IPS-20b (cell line): ENCODE measurements at regions not wholly inside any gene's neighbourhood (a gene's known extent, or its start where the extent isn't known, plus 50 kb on each side); places are given as distances from the start of the nearest gene placed in this dataset.

Experiments
- H3K27ac ChIP-seq: one replicate; pipeline ENCODE4 v1.5.1; 2013; ENCODE audit warnings: low read length
- H3K27me3 ChIP-seq: 2 replicates; pipeline ENCODE4 v1.6.1; 2013; ENCODE audit warnings: mild to moderate bottlenecking, low read length, inconsistent platforms; ENCODE audit not compliant: insufficient read depth
- H3K36me3 ChIP-seq: 2 replicates; pipeline ENCODE4 v1.6.1; 2013; ENCODE audit warnings: low read depth, mild to moderate bottlenecking, inconsistent platforms, low read length, moderate library complexity; ENCODE audit not compliant: insufficient read depth
- H3K4me1 ChIP-seq: 2 replicates; pipeline ENCODE4 v1.6.1; 2013; ENCODE audit warnings: mild to moderate bottlenecking, control low read depth, inconsistent platforms, low read length, moderate library complexity; ENCODE audit not compliant: insufficient read depth
- H3K4me3 ChIP-seq: 2 replicates; pipeline ENCODE4 v1.5.1; 2013; ENCODE audit warnings: mild to moderate bottlenecking, low read length, inconsistent platforms
- H3K9ac ChIP-seq: 2 replicates; pipeline ENCODE4 v1.6.1; 2013; ENCODE audit warnings: low read depth, mild to moderate bottlenecking, inconsistent platforms, low read length, moderate library complexity
- H3K9me3 ChIP-seq: 2 replicates; pipeline ENCODE4 v1.6.1; 2013; ENCODE audit warnings: mild to moderate bottlenecking, low read depth, low read length, inconsistent platforms; ENCODE audit not compliant: insufficient read depth

- Histone ChIP-seq H3K4me1 (no peaks in the 10 kb centered on the region), H3K4me3 (no peak overlapping the region), H3K27me3 (no peaks in the 10 kb centered on the region), H3K9me3 (no peaks in the 10 kb centered on the region), H3K9ac (no peak overlapping the region), H3K27ac (no peak overlapping the region), H3K36me3 (no peaks in the 10 kb centered on the region)
These were observed 163.3 kb upstream of the DIO3 start for GRCh38 chr14:101398011-101398410.

- no peaks in the 10 kb centered on the region for H3K36me3 ChIP-seq
- no peaks in the 10 kb centered on the region for H3K27me3 ChIP-seq
- no peak overlapping the region for H3K27ac ChIP-seq
- H3K4me1 ChIP-seq, result no peaks in the 10 kb centered on the region
- H3K4me3 ChIP-seq, result no peak overlapping the region
- no peak overlapping the region for H3K9ac ChIP-seq
- no peaks in the 10 kb centered on the region for H3K9me3 ChIP-seq
These were observed 161.4 kb upstream of the DIO3 start for GRCh38 chr14:101399737-101400517.

GRCh38 chr14:101400830-101401229 lies 160.5 kb upstream of the DIO3 start:
- Histone ChIP-seq H3K9ac (no peak overlapping the region), H3K9me3 (no peaks in the 10 kb centered on the region), H3K4me3 (no peak overlapping the region), H3K27ac (no peak overlapping the region), H3K27me3 (no peaks in the 10 kb centered on the region), H3K36me3 (no peaks in the 10 kb centered on the region), H3K4me1 (no peaks in the 10 kb centered on the region)

- H3K36me3 ChIP-seq, result no peaks in the 10 kb centered on the region
- no peak overlapping the region for H3K27ac ChIP-seq
- no peak overlapping the region for H3K9ac ChIP-seq
- H3K27me3 ChIP-seq, result no peaks in the 10 kb centered on the region
- no peaks in the 10 kb centered on the region for H3K4me1 ChIP-seq
- H3K9me3 ChIP-seq, result no peaks in the 10 kb centered on the region
- H3K4me3 ChIP-seq, result no peak overlapping the region
These were observed 158.2 kb upstream of the DIO3 start for GRCh38 chr14:101402936-101403660.

GRCh38 chr14:101404426-101405170 lies 156.7 kb upstream of the DIO3 start:
- H3K4me1 ChIP-seq, result no peaks in the 10 kb centered on the region
- no peak overlapping the region for H3K9ac ChIP-seq
- no peaks in the 10 kb centered on the region for H3K36me3 ChIP-seq
- H3K4me3 ChIP-seq, result no peak overlapping the region
- H3K27me3 ChIP-seq, result no peaks in the 10 kb centered on the region
- H3K27ac ChIP-seq, result no peak overlapping the region
- no peaks in the 10 kb centered on the region for H3K9me3 ChIP-seq

GRCh38 chr14:101405171-101405883 lies 156.0 kb upstream of the DIO3 start:
- no peaks in the 10 kb centered on the region for H3K27me3 ChIP-seq
- no peaks in the 10 kb centered on the region for H3K9me3 ChIP-seq
- H3K9ac ChIP-seq, result no peak overlapping the region
- H3K36me3 ChIP-seq, result no peaks in the 10 kb centered on the region
- no peak overlapping the region for H3K27ac ChIP-seq
- H3K4me1 ChIP-seq, result no peaks in the 10 kb centered on the region
- H3K4me3 ChIP-seq, result no peak overlapping the region

GRCh38 chr14:101406921-101407320 lies 154.4 kb upstream of the DIO3 start:
- no peaks in the 10 kb centered on the region for H3K4me1 ChIP-seq
- H3K27me3 ChIP-seq, result no peaks in the 10 kb centered on the region

GRCh38 chr14:101407328-101407727 lies 154.0 kb upstream of the DIO3 start:
- H3K9me3 ChIP-seq, result no peaks in the 10 kb centered on the region
- H3K27ac ChIP-seq, result no peak overlapping the region
- H3K36me3 ChIP-seq, result no peaks in the 10 kb centered on the region
- H3K27me3 ChIP-seq, result no peaks in the 10 kb centered on the region
- no peak overlapping the region for H3K9ac ChIP-seq
- H3K4me3 ChIP-seq, result no peak overlapping the region
- H3K4me1 ChIP-seq, result no peaks in the 10 kb centered on the region

More at GRCh38 chr14:101406921-101407320, 154.4 kb upstream of the DIO3 start:
- Histone ChIP-seq H3K36me3 (no peaks in the 10 kb centered on the region), H3K27ac (no peak overlapping the region), H3K4me3 (no peak overlapping the region), H3K9me3 (no peaks in the 10 kb centered on the region), H3K9ac (no peak overlapping the region)

- H3K27ac ChIP-seq, result no peak overlapping the region
- H3K4me1 ChIP-seq, result no peaks in the 10 kb centered on the region
These were observed 153.0 kb upstream of the DIO3 start for GRCh38 chr14:101408077-101408831.

GRCh38 chr14:101409006-101409543 lies 152.2 kb upstream of the DIO3 start:
- no peak overlapping the region for H3K4me3 ChIP-seq
- H3K9ac ChIP-seq, result no peak overlapping the region
- no peaks in the 10 kb centered on the region for H3K36me3 ChIP-seq
- H3K4me1 ChIP-seq, result no peaks in the 10 kb centered on the region
- no peak overlapping the region for H3K27ac ChIP-seq
- no peaks in the 10 kb centered on the region for H3K9me3 ChIP-seq
- no peaks in the 10 kb centered on the region for H3K27me3 ChIP-seq

More at GRCh38 chr14:101408077-101408831, 153.0 kb upstream of the DIO3 start:
- no peaks in the 10 kb centered on the region for H3K9me3 ChIP-seq
- H3K36me3 ChIP-seq, result no peaks in the 10 kb centered on the region
- H3K27me3 ChIP-seq, result no peaks in the 10 kb centered on the region
- no peak overlapping the region for H3K4me3 ChIP-seq
- H3K9ac ChIP-seq, result no peak overlapping the region
